Panc1 (cell line): ENCODE measurements at regions not wholly inside any gene's neighbourhood (a gene's known extent, or its start where the extent isn't known, plus 50 kb on each side); places are given as distances from the start of the nearest gene placed in this dataset.

Source experiments
- ATAC-seq: fragments of 200-7000 bp; cut with Tn5 transposase; 2 replicates; pipeline ENCODE4 v1.9.1; 2020; ENCODE audit warnings: mild to moderate bottlenecking, moderate library complexity
- BruUV-seq: library from RNA; stranded (reverse); fragments of 400-500 nt; replicated peaks from 2 replicates; lab custom pipeline; 2021; lab: Mats Ljungman, UMichigan
- CTCF ChIA-PET: fragments of 300-600 bp; sonication (Branson Sonifier 250); formaldehyde crosslinking; loops from one replicate; lab custom pipeline; 2022; ENCODE audit warnings: antibody characterized with exemption; lab: Charles Lee
- POLR2A ChIA-PET: fragments of 300-600 bp; sonication (Branson Sonifier 250); formaldehyde crosslinking; loops from one replicate; lab custom pipeline; 2022; ENCODE audit warnings: antibody characterized with exemption; lab: Charles Lee
- DNase-seq: peaks from one replicate; pipeline ENCODE4 v3.0.0-alpha.2; 2010; ENCODE audit warnings: low read depth, low spot score
- H3K27ac ChIP-seq: 2 replicates; pipeline ENCODE4 v1.5.1; 2011; ENCODE audit warnings: mild to moderate bottlenecking, low read length, inconsistent platforms
- H3K27me3 ChIP-seq: fragments of 200-500 bp; sonication (Bioruptor generic); 2 replicates; pipeline ENCODE4 v1.6.0; 2014; ENCODE audit warnings: low read length, inconsistent platforms; ENCODE audit not compliant: control insufficient read depth, insufficient read depth
- H3K36me3 ChIP-seq: fragments of 200-500 bp; sonication (Bioruptor generic); 2 replicates; pipeline ENCODE4 v1.5.1; 2014; ENCODE audit warnings: inconsistent platforms, mild to moderate bottlenecking, low read length, moderate library complexity; ENCODE audit not compliant: control insufficient read depth, insufficient read depth
- H3K4me1 ChIP-seq: 2 replicates; pipeline ENCODE4 v1.5.1; 2011; ENCODE audit warnings: inconsistent platforms, mild to moderate bottlenecking, low read length, moderate library complexity; ENCODE audit not compliant: control insufficient read depth, insufficient read depth
- H3K4me3 ChIP-seq, 2 experiments: 2 replicates each; pipeline ENCODE4 v1.5.1; 2011 to 2012; ENCODE audit warnings: low read depth in 2 of 2, low read length in 2 of 2, mild to moderate bottlenecking in 2 of 2, inconsistent platforms in 1 of 2, moderate library complexity in 1 of 2
- H3K9me3 ChIP-seq: fragments of 200-500 bp; sonication (Bioruptor generic); 2 replicates; pipeline ENCODE4 v1.5.1; 2014; ENCODE audit warnings: low read depth, mild to moderate bottlenecking, inconsistent platforms, low read length, moderate library complexity; ENCODE audit not compliant: control insufficient read depth, insufficient read depth
- CTCF ChIP-seq: fragments of 450-650 bp; IDR thresholded peaks from 2 replicates; pipeline ENCODE4 v1.5.1; 2017; ENCODE audit warnings: mild to moderate bottlenecking
- POLR2AphosphoS5 ChIP-seq: IDR thresholded peaks from 2 replicates; pipeline ENCODE4 v1.6.1; 2012; ENCODE audit warnings: mild to moderate bottlenecking, low read depth, low read length, moderate library complexity
- SIN3A ChIP-seq: IDR thresholded peaks from 2 replicates; pipeline ENCODE4 v1.6.1; 2012; ENCODE audit warnings: low read depth, mild to moderate bottlenecking, low read length, moderate library complexity, borderline replicate concordance; ENCODE audit not compliant: insufficient read depth
- TCF7L2 ChIP-seq: IDR thresholded peaks from 2 replicates; pipeline ENCODE4 v1.6.1; 2011; ENCODE audit warnings: mild to moderate bottlenecking, low read depth, low read length, inconsistent platforms
- in situ Hi-C: cut with HindIII; loops from 2 replicates; pipeline ENCODE4 v1.10.0; 2016; ENCODE audit warnings: low sequenced_read_pairs, low pct_unique_long_range_greater_than_20kb
- intact Hi-C: fragments of 100-400 bp; cut with micrococcal nuclease; formaldehyde crosslinking; loops from one replicate; pipeline ENCODE4 v1.10.0; 2022; ENCODE audit not compliant: unreplicated experiment
- TF ChIP-seq, protein P1 (sequence below), 2 experiments: IDR thresholded peaks; 2 replicates each; pipeline ENCODE4 v1.6.1; 2011 to 2012; ENCODE audit warnings: low read depth in 2 of 2, control low read depth in 1 of 2, low read length in 1 of 2, mild to moderate bottlenecking in 1 of 2, moderate library complexity in 1 of 2; ENCODE audit not compliant: insufficient read depth in 1 of 2

DNA sequence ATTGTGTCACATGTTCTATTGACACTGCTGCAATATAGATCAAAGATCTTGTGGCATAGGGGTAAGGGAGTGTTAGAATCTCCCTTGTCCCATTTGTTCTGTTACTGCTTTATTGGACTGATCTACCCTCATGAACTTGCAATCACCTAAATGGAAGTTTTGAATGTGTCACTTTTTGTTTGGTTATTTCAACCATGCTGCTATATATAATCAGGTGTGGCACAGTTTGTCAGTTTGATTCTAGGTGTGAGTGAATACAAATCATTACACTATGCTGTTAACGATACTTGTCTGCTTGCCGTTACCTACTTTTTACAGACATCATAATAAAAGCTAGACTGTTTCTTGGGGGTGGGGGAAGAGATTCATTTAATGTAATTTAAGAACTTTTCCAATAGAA is 82.6 kb downstream of the MAB21L3 start:
- Histone ChIP-seq H3K27me3 (no peaks in the 10 kb centered on the region), H3K36me3 (no peaks in the 10 kb centered on the region), H3K27ac (no peak overlapping the region), H3K9me3 (no peaks in the 10 kb centered on the region), H3K4me1 (no peaks in the 10 kb centered on the region), H3K4me3 (no peak overlapping the region)
- ChIA-PET POLR2A (no interaction called here), CTCF (no interaction called here)
- intact Hi-C loops, result no loop called here
- no peak for TF ChIP-seq CTCF
- TF ChIP-seq, protein P1, sequence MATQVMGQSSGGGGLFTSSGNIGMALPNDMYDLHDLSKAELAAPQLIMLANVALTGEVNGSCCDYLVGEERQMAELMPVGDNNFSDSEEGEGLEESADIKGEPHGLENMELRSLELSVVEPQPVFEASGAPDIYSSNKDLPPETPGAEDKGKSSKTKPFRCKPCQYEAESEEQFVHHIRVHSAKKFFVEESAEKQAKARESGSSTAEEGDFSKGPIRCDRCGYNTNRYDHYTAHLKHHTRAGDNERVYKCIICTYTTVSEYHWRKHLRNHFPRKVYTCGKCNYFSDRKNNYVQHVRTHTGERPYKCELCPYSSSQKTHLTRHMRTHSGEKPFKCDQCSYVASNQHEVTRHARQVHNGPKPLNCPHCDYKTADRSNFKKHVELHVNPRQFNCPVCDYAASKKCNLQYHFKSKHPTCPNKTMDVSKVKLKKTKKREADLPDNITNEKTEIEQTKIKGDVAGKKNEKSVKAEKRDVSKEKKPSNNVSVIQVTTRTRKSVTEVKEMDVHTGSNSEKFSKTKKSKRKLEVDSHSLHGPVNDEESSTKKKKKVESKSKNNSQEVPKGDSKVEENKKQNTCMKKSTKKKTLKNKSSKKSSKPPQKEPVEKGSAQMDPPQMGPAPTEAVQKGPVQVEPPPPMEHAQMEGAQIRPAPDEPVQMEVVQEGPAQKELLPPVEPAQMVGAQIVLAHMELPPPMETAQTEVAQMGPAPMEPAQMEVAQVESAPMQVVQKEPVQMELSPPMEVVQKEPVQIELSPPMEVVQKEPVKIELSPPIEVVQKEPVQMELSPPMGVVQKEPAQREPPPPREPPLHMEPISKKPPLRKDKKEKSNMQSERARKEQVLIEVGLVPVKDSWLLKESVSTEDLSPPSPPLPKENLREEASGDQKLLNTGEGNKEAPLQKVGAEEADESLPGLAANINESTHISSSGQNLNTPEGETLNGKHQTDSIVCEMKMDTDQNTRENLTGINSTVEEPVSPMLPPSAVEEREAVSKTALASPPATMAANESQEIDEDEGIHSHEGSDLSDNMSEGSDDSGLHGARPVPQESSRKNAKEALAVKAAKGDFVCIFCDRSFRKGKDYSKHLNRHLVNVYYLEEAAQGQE (IDR thresholded peaks at IDR 0.05; ENCODE audit: insufficient read depth in 1 of 2, low read depth in 2 of 2, low read length in 1 of 2), result no peak
- TF ChIP-seq TCF7L2, result no peak
- no peak for TF ChIP-seq SIN3A
- TF ChIP-seq POLR2AphosphoS5, result no peak
- ATAC-seq (no peak), DNase-seq (no peak)
- no TSS peak for BruUV-seq
- in situ Hi-C loops, result no loop called here

- TF ChIP-seq POLR2AphosphoS5 (no peak), CTCF (no peak), SIN3A (no peak), TCF7L2 (no peak)
- TF ChIP-seq, protein P1 (IDR thresholded peaks at IDR 0.05; ENCODE audit: insufficient read depth in 1 of 2, low read depth in 2 of 2, low read length in 1 of 2), result no peak
- Histone ChIP-seq H3K36me3 (no peaks in the 10 kb centered on the region), H3K4me1 (no peaks in the 10 kb centered on the region), H3K27me3 (no peaks in the 10 kb centered on the region), H3K9me3 (no peaks in the 10 kb centered on the region), H3K4me3 (no peak overlapping the region), H3K27ac (no peak overlapping the region)
- BruUV-seq, result no TSS peak
- ChIA-PET CTCF (no interaction called here), POLR2A (no interaction called here)
- in situ Hi-C loops (no loop called here), intact Hi-C loops (no loop called here)
- no peak for ATAC-seq
- DNase-seq, result no peak
Measured at GRCh38 chr1:116194568-116194967, 83.4 kb downstream of the MAB21L3 start.
